GM12892 (cell line): ENCODE measurements at regions not wholly inside any gene's neighbourhood (a gene's known extent, or its start where the extent isn't known, plus 50 kb on each side); places are given as distances from the start of the nearest gene placed in this dataset.

Experiments used
- DNase-seq: peaks from one replicate; pipeline ENCODE4 v3.0.0; 2011; ENCODE audit not compliant: insufficient read length
- FAIRE-seq: peaks from 2 replicates; lab custom pipeline; 2011; peaks lifted over from hg19 to GRCh38; lab: Jason Lieb, UNC
- POLR2A ChIP-seq: IDR thresholded peaks from 2 replicates; pipeline ENCODE4 v1.6.1; 2011; ENCODE audit warnings: low read depth, low read length, control low read depth
- POLR2AphosphoS5 ChIP-seq: IDR thresholded peaks from 2 replicates; pipeline ENCODE4 v1.6.1; 2011; ENCODE audit warnings: low read depth, low read length, control low read depth
- TAF1 ChIP-seq: IDR thresholded peaks from 2 replicates; pipeline ENCODE4 v1.6.1; 2011; ENCODE audit warnings: low read depth, mild to moderate bottlenecking, control low read depth, low read length, borderline replicate concordance

GRCh38 chr16:65453646-65454045 is 331.8 kb upstream of the CDH11 start:
- FAIRE-seq (no peak), DNase-seq (no peak)
- TF ChIP-seq POLR2A, result no peak
- no peak for TF ChIP-seq POLR2AphosphoS5
- TF ChIP-seq TAF1, result no peak

DNA sequence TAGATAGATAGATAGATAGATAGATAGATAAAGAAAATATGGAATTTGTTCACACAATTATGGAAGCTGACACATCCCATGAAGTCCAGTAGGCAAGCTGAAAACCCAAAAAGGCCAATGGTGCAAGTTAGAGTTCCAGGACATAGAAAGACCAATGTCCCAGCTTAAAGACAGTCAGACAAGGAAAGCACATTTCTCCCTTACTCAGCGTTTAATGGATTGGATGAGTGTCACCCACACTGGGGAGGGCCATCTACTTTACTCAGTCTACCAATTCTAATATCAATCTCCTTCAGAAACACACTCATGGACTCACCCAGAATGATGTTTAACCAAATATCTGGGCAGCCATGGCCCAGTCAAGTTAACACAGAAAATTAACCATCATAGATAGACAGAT is 327.7 kb upstream of the CDH11 start:
- no peak for TF ChIP-seq POLR2A
- no peak for TF ChIP-seq POLR2AphosphoS5
- TF ChIP-seq TAF1, result no peak
- DNase-seq, result no peak
- FAIRE-seq, result no peak

GRCh38 chr16:65446427-65446826 is 324.6 kb upstream of the CDH11 start:
- DNase-seq (no peak), FAIRE-seq (no peak)
- TF ChIP-seq POLR2AphosphoS5, result no peak
- TF ChIP-seq POLR2A, result no peak
- TF ChIP-seq TAF1, result no peak

- DNase-seq (no peak), FAIRE-seq (no peak)
- TF ChIP-seq POLR2AphosphoS5, result no peak
Measured at GRCh38 chr16:65445313-65446260, 323.7 kb upstream of the CDH11 start.

DNA sequence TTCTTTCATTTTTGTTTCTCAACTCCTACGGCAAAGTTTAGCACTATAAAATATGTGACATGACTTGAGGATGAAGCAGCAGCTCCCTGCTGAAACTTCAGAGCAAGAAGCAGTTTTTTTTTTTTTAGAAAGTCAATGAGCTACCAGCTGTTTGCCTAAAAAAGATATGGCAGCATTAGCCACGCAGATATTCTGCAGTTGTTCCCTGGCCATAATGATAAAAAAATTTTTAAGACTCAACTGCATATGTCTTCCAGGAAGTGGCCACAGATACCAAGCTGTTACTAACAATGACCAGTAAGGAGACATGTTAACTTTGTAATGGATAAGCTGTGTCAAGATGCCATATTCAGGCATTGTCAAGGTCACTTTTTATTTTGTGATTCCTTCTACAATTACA is 319.6 kb upstream of the CDH11 start:
- TF ChIP-seq POLR2A (no peak), TAF1 (no peak), POLR2AphosphoS5 (no peak)
- DNase-seq, result no peak
- FAIRE-seq, result no peak

- DNase-seq (no peak), FAIRE-seq (no peak)
- TF ChIP-seq POLR2A (no peak), POLR2AphosphoS5 (no peak), TAF1 (no peak)
Measured at GRCh38 chr16:65429504-65430181, 307.8 kb upstream of the CDH11 start.

DNA sequence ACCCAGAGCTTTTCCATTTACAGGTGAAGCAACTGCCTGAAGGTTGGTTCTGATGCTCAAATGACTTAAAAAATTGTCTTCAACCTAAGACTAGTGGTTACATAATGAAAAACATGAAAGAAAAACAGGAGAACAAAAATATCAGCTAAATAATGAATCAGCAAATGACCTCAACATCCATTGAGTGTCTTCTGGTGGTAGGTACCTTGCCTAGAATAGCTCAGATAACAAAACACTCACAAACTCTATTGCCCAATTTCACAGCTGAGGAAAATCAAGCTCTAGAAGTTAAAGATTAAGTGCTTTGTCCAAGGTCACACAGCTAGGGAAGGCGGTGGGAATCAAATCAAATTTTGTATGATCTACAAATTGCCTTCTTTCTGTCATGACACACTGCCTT is 304.6 kb upstream of the CDH11 start:
- TF ChIP-seq TAF1 (no peak), POLR2A (no peak), POLR2AphosphoS5 (no peak)
- no peak for DNase-seq
- no peak for FAIRE-seq

- FAIRE-seq (no peak), DNase-seq (no peak)
- TF ChIP-seq POLR2AphosphoS5 (no peak), POLR2A (no peak), TAF1 (no peak)
Measured at GRCh38 chr16:65422934-65423333, 301.1 kb upstream of the CDH11 start.

GRCh38 chr16:65421596-65421995 is 299.7 kb upstream of the CDH11 start:
- DNase-seq (no peak), FAIRE-seq (no peak)
- TF ChIP-seq TAF1 (no peak), POLR2A (no peak)

GRCh38 chr16:65418435-65418834 is 296.6 kb upstream of the CDH11 start:
- DNase-seq (no peak), FAIRE-seq (no peak)
- no peak for TF ChIP-seq TAF1
- TF ChIP-seq POLR2A, result no peak

DNA sequence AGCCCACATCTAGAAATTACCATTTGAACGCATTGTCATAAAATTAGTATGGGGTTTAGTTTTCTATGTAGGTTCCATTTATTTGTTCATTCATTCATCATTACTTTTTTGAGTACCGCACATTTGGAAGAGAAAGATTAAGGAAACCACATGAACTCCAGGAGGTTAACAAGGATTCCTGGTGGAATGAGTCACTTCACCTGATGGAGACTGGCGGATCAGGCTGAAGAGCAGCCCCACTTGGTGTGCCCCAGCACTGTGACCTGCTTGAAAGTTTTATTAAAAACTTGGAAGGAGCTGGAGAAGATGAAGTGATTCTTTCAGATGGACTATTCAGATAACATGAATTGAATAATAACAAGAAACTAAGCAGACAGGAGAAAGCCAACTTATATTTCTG is 293.6 kb upstream of the CDH11 start:
- DNase-seq (no peak), FAIRE-seq (no peak)
- no peak for TF ChIP-seq POLR2AphosphoS5
- no peak for TF ChIP-seq TAF1
- TF ChIP-seq POLR2A, result no peak

DNA sequence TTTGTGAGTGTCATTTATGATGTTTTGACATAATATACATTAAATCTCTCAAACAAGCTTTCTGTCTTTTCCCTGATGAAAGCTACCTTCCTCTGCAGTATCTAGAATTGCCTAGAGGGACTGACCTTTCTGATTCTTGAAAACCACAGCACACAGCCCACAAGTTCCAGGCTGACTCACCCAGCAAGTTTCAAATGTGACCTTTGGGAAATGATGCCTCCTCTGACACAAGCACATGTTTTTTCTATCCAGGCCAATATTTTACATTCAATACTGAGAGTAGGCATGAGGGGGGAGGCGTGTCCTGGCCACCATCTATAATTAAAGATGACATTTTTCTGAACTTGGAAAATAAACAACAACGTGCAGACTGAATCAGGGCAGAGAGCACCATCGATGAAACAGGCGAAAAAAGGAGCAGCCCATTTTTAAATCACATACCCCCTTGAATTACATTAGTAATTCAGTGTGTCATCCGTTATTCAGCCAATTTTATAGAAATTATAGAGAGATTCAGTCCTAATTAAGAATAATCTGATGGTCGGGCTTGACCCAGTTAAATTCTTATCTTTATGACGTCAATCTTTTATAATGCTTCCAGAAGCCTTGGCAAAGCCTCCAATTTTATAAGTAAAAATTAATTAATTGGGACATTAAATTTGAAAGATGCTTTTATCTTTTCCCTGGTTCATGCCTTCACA is 292.6 kb upstream of the CDH11 start:
- no peak for DNase-seq
- no peak for TF ChIP-seq TAF1
- no peak for TF ChIP-seq POLR2A
- no peak for TF ChIP-seq POLR2AphosphoS5
- no peak for FAIRE-seq
